ENCODE measurements at regions not wholly inside any gene's neighbourhood (a gene's known extent, or its start where the extent isn't known, plus 50 kb on each side); places are given as distances from the start of the nearest gene placed in this dataset.
"Not testable (repeated sequence)": the region's sequence is repeated elsewhere in the genome, so short reads cannot be mapped to it uniquely, and the experiment has no call there.

GRCh38 chr2:182477774-182478173, 50.9 kb upstream of the PDE1A start:
- DNase-seq (ENCODE audit: low spot score) = no peak

DNA sequence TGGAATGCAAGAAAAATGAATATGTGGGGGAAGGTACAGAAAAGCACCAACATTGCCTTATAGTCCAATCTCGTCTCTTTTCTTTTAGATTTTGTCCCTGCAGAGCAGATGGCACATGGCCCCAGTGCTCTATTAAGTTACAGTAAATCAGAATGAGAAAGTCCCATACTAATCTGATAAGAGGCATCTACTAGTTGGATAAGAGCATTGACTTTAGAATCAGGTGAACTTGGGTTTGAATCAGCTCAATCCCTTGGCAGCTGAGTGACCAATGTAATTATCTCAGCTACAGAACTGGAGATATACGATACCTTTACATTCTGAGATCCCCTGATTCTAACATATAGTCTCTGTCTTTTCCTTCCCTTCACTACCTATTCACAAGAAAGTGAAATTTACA, 54.8 kb upstream of the PDE1A start:
- peak; percentile 84 for DNase-seq (ENCODE audit: low spot score)

DNA sequence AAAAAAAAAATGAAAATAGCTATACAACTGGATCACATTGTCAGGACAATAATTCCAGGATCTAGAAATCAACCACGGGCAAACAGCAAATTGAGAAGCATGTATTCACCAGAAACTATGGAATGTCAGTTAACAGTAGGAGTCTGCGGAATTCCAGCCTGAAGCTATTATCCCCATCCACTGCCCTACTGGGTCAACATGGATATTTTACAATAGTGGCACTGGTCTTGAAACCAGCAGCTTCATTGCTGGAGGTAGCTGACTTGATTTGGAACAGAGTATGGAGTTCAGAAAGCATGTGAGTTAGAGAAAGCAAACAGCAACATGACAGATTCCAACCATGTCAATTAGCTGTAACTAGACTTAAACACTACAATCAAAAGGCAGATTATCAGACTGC, 55.7 kb upstream of the PDE1A start:
- DNase-seq (ENCODE audit: low spot score) = peak; percentile 12

DNA sequence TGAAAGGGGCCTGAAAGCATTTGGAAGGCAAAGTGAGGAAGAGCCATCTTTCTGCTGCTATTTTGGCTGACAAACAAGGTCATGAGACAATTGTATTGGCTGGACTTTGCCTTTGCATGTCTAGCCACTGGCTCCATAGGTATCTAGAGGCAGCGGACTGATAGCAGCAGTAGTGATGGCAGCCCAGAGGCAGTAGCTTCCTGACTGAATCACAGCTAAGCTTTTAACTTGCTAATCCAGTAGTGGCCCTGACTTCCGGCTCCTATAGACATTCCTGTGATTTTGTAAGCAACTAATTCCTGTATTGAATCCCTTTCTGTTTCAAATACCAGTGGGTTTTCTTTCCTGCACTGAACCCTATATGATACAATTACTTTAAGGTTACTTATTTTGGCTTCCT, 69.8 kb upstream of the PDE1A start:
- no peak for DNase-seq (ENCODE audit: low spot score)

DNA sequence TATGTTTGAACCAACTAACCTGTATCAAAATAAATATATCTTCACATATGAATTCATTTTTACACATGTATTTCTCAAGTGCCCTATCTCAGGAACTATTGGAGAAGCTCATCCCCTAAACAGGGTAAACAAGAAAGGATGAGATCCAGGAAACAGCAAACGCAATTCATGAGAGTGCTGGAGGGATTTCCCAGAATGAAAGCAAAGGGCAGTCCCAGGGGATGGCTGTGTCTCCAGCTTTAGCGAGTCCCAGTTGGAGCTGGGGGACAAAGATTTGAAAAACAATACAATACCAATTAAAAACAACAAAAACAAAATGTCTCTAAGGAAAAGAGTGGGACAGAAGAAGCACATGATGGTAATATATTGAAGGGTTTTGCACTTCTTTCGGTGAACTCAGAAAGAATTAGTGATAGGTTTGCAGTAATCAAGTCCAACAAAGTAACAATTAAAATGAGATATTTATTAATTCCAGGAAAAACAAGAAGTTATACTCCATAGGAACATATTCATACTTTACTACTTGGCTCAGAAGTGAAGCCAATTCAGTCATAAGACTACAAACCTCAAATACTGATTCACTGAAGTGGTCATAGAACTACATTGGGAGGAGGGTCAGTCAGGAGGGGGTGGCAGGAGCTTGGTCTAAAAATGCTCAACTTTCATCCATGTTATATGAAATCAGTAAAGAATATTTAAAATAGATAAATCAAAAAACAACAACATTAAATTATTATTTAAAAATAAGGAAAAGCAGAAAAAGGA, 73.1 kb upstream of the PDE1A start:
- no peak for DNase-seq (ENCODE audit: low spot score)

DNA sequence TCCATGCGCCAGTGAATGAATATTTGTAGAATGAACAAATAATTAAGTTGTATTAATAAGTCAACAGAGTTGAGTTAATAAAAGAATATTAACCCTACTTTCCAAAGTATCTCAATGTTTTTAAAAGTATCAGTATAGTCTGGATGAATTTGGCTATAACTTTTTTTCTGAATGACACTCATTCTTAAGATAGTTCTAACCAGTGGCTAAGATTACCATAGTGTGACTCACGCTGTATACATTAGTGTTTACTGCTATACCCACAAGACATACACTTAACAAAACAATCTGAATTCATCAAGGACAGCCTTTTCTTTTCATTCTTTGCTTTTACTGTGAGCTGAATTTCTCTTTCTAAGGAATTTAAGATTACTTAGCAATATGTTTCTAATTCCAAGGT, 77.0 kb upstream of the PDE1A start:
- DNase-seq (ENCODE audit: low spot score) = no peak

DNA sequence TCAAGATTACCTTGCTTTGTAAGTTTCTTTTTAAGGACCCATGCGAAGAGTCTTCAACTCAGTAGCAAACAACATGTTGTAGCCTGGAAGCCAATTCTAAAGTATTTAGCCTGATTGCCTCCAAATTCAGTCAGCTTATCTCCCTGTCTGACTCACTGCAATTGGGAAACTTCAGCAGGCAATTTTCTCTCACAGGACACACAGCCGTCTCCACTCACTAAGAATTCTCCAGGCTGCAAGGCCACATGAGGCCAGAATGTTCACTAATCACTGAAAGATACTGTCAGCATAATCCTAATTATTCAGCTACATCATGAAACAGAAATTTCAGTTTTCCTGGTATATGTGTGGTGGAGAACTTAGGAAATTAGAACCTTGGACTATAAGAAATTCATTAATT, 78.1 kb upstream of the PDE1A start:
- DNase-seq (ENCODE audit: low spot score) = no peak

GRCh38 chr2:182506606-182507005, 79.8 kb upstream of the PDE1A start:
- no peak for DNase-seq (ENCODE audit: low spot score)

GRCh38 chr2:182508583-182508982, 81.7 kb upstream of the PDE1A start:
- DNase-seq (ENCODE audit: low spot score) = not testable (repeated sequence)

DNA sequence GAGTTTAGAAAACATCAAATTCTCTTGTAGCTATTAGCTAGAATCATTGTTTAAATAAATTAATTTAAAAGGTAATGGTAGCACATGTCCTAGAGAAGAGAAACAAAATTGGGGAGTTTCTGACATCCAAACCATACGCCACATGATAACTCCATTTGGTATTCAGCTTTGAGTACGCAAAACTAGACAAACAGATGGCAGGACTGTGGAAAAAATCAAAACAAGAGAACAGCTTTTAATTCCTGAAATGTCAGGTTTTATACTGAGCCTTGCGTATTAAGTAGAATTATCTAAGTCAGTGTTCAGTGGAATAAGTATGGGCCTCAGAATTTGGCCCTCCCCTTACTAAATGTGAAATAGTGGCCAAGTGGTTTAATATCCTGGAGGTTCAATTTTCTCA, 82.4 kb upstream of the PDE1A start:
- no peak for DNase-seq (ENCODE audit: low spot score)

- DNase-seq (ENCODE audit: low spot score) = no peak
Measured at GRCh38 chr2:182521453-182522404, 94.9 kb upstream of the PDE1A start.

DNA sequence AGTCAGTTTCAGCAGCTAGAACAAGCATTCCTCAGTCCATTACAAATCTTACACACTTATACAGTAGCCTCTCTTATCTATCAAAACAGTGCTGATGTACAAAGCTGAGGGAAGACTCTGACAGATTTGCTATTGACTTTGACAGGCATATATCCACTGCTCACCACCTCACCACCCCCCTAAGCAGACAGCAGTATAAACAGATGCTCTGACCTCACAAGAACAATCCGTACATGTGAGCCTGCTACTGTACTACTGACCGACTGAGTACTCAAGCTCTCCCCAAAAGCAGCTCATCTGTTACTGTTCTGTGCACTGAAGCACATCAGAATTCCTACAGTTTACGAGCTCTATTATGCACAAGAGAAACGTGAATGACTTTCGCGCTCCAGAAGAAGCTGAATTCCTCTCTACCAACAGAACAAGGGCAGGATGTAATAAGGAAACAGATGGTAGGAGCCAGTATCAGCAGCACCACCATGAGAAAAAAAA, 95.6 kb upstream of the PDE1A start:
- DNase-seq (ENCODE audit: low spot score) = peak; percentile 21

- DNase-seq (ENCODE audit: low spot score) = no peak
Measured at GRCh38 chr2:182522972-182523473, 96.2 kb upstream of the PDE1A start.

DNA sequence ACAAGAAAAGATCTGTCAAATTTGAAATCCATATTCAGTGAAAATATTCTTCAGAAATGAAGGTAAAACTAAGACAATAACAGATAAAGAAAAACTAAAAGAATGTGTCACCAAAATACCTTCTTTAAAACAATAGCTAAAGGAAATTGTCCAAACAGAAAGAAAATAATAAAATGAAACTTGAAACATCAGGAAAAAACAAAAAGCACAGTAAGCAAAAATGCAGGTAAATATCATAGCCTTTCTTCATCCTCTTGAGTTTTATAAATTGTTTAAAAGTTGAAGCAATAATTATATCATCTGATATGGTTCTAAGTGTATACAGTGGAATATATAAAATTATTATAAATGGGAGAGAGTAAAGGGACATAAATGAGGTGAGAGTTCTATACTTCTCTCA, 103.8 kb upstream of the PDE1A start:
- no peak for DNase-seq (ENCODE audit: low spot score)

DNA sequence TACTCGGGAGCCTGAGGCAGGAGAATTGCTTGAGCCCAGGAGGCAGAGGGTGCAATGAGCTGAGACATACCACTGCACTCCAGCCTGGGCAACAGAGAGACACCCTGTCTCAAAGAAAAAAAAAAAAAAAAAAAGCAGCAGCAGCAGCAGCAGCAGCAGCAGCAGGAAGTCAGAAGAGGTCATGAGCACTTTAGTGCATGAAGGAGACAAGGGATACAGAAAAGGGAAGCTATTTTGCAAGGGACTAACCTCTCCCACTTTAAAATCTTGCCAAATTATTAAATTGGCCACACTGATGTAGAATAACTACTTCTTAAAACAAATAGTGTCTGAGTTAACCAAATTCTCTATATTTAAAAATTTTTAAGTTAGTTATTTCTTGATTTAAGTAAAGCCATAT, 113.4 kb upstream of the PDE1A start:
- no peak for DNase-seq (ENCODE audit: low spot score)

GRCh38 chr2:182541268-182541667, 114.4 kb upstream of the PDE1A start:
- DNase-seq (ENCODE audit: low spot score) = no peak

DNA sequence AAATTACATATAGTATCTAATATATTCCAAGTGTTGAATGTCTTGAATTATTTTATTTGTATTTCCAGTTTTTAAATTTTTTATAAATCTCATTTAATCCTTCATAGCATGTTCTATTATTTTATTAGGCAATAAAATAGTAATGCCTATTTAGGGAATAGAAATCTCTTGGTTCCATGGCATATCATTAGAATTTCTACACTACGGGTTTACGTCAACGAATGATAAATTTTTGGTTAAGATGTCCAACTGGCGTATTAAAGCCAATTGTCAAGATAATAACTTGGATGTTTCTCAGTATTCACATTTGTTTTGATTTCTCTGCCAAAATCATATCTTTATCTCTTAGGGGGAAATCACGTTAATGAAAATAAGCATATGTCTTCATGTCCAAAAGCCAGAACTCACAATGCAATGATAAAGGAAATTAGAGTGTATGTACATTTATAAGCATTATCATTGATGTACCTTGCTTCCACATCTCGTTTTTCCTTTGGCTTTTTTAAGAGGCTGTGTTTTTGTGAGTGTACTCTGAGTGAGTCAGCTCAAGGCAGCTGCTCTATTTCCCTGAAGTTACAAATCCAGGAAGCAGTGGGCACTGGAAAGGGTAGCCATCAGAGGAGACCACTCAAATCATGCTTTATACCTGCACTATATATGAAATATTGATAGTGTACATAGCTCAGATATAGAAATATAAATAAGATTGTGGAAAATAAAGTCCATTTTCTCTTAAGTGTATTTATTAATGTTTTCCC, 115.8 kb upstream of the PDE1A start:
- no peak for DNase-seq (ENCODE audit: low spot score)

DNA sequence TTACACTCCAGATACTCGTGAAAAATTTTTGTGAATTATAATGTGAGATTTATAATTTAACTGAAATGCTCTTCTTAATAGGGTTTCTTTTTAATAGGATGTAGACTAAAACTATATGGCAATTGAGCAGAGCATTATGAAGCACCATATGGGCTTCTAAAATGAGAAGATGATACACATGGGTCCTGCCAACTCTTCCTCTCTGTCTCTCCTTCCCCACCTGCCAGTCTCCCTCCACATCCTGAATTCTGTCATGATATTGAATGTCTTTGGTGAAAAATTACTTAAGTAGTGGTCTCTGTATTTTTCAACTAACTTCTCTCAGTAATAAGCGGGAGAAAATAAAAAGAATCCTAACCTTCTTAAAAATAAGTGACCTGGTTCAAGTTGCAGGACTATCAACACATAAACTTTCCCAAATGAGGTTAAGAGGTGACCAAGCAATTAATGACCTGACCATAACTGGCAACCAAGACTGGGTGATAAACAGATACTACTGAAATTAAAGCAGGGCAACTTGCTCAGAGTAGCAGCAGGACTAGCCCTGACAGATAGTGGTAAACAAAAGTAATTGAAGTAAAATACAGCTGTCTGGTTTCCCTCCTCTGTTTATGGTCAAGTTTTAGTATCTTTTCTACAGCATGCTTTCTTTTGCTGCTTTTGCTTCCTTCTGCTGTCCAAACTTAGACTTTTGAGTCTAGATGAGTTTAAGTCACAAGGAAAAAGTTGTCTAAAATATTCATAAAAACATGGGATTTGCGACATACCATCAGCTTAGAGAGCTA, 117.1 kb upstream of the PDE1A start:
- no peak for DNase-seq (ENCODE audit: low spot score)

GRCh38 chr2:182545420-182546167, 118.8 kb upstream of the PDE1A start:
- no peak for DNase-seq (ENCODE audit: low spot score)
